Spleen (tissue), 7 donors: ENCODE measurements at regions not wholly inside any gene's neighbourhood (a gene's known extent, or its start where the extent isn't known, plus 50 kb on each side); places are given as distances from the start of the nearest gene placed in this dataset.

Experiments
- CTCF ChIP-seq, 11 experiments: fragments of 200-600 bp in 7 of 11; fragments of 450-650 bp in 4 of 11; sonication (generic) in 4 of 11; IDR thresholded peaks in 8 of 11; conservative IDR thresholded peaks in 3 of 11; 1 replicate in 7 of 11; 2 replicates in 4 of 11; pipeline versions ENCODE4 v1.4.0 to v1.8.0; 2016 to 2021; ENCODE audit warnings: antibody characterized with exemption in 11 of 11, inconsistent platforms in 4 of 11, mild to moderate bottlenecking in 1 of 11
- POLR2A ChIP-seq, 3 donors: fragments of 450-650 bp; IDR thresholded peaks; one replicate each; pipeline ENCODE4 v1.5.1; 2017; ENCODE audit warnings: antibody characterized with exemption in 3 of 3, mild to moderate bottlenecking in 1 of 3
- donor health status: DM: no; HTN: no; CAD: no; lungs with moderate emphysema.
- donor health status: DM: no; HTN: no; CAD: no.
- donor health status: DM: no; HTN: no; CAD: no.

DNA sequence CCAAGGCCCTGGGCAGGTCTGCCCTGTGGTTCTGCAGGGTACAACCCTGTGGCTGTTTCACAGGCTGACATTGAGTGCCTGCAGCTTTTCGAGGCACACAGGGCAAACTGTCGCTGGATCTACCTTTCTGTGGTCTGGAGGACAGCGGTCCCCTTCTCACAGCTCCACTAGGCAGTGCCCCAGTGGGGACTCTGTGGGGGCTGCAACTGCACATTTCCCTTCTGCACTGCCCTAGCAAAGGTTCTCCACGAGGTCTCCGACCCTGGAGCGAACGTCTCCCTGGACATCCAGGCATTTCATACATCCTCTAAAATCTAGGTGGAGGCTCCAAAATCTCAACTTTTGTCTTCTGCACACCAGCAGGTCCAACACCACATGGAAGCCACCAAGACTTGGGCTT lies 1645.2 kb upstream of the CDH6 start:
- no peak for TF ChIP-seq CTCF (IDR thresholded peaks at IDR 0.05 in 8 of 11, conservative IDR thresholded peaks at IDR 0.05 in 3 of 11)
- TF ChIP-seq POLR2A (IDR thresholded peaks at IDR 0.05), result no peak
